HG03103 (cell line): ENCODE measurements at regions not wholly inside any gene's neighbourhood (a gene's known extent, or its start where the extent isn't known, plus 50 kb on each side); places are given as distances from the start of the nearest gene placed in this dataset.

Source experiments
- ATAC-seq: cut with Tn5 transposase; IDR thresholded peaks from one replicate; pipeline ENCODE4 v1.9.1; 2021; ENCODE audit warnings: low read depth; ENCODE audit not compliant: unreplicated experiment

DNA sequence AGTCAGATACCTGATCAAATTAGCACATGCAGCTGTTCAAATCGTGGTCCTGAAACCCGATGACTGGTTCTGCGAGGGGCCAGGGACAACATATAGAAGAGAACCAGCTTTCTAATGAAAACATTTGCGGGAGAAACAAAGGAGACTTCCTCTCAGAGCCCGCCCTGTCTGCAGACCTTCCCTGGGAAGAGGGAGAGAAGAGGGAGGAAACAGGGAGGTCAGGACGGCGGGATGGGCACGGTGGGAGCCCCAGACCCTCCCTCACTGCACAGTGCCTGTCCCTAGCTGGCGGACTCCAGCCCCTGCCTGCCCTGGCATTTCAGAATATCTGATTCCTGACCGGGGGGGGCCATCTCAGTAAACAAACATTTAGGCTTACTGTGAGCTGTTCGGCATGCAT, 317.3 kb downstream of the FOXL1 start:
- no peak for ATAC-seq

DNA sequence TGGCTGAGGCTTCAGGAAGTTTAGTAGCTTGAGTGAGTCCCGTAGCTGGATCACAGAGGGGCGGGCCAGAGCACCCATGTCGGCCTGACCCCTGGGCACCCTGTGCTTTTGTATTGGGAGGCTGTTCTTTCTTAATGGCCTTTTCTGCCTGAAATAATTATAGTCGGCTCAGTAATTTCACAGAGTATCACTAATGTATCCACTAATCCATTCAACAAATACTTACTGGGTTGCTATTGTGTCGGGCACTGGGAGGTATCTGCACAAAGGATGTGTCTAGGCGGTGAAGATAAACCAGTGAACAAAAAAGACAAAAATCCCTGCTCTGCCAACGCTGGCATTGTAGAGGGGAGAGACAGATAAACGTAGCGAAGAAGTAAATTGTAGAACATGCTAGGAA, 318.6 kb downstream of the FOXL1 start:
- ATAC-seq: no peak

DNA sequence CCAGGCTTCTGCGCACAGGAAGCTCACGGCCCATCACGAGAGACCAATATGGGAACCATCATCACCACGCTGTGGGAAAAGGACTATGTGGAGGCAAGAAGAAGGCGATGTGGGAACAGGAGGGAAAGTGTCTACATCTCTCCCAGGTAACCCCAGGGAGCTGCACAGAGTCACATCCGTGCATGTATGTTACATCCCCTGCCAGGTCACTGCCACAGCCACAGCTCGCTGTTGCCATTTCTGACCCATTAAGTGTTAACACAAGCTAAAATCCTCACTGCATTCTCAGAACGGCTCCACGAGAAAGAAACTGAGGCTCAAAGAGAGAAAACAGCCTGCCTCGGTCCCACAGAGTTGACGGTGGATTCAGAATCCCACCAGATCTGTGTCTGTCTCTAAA, 319.1 kb downstream of the FOXL1 start:
- no peak for ATAC-seq

DNA sequence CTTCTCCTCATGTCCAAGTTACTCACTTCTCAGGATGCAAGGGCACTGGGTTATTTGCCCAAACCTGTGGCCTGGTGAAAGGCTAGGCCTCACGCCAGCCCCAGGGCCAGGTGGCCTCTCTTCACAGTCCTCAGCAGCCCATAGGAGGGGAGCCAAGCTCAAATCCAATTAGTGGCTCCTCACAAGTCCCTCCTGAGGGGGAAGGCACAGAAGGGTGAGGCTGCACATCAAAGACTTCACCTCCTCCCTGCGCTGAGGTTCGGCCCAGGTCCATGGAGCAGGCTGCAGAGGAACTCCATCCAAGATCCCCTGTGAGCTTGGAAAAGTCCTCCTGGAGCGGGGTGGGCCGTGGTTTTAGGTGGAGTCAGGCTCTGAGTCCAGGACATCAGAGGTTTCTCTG, 320.0 kb downstream of the FOXL1 start:
- no peak for ATAC-seq

DNA sequence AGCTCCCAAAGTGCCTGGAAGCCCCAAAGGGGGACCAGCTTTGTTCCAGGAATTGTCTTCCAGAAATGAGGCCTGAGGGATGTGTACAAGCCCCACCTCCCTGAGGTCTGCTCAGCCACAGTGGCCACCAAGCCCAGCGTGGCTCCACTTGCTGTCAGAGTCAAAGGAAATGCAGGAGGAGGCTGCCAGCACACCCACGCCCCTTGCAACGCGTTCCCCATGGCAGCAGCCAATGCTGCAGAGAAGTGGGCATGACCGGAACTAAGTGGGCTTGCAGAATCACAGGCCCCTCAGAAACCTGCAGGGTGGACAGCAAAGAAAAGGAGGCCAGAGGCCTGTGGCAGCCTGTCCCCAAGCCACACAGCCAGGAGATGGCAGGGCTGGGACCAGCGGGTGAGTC, 320.8 kb downstream of the FOXL1 start:
- ATAC-seq: no peak

DNA sequence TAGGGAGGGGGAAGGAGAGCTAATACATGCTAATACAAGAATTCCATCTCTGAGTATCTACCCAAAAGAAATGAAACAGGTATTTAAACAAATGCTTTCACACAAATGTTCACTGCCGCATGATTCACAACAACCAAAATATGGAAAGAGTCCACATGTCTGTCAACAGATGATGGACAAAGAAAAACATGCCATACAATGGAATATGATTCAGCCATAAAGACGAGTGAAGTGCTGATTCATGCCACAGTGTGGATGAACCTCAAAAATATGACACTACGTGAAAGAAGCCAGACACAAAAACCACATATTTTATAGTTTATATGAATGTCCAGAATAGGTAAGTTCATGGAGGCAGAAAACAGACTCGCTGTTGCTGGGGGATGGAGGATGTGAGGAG, 321.4 kb downstream of the FOXL1 start:
- no peak for ATAC-seq

DNA sequence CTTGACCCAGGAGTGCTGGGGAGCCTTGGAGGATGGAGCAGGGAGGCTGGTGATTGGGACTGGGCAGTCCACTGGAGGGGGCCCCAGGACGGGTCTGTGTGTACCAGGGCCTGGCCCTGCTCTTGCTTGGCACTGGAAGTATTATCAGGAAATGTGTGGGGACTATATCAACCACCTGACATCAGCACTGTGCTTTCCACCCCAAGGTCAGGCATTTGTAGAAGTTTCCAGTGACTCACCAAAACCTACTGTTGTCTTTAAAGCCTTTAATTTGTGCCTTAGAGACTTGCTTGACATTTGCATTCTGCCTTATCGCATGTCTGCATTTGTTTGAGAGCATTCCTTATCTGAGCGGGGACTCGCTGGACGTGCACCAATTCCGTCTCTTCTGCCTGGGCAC, 323.1 kb downstream of the FOXL1 start:
- no peak for ATAC-seq

DNA sequence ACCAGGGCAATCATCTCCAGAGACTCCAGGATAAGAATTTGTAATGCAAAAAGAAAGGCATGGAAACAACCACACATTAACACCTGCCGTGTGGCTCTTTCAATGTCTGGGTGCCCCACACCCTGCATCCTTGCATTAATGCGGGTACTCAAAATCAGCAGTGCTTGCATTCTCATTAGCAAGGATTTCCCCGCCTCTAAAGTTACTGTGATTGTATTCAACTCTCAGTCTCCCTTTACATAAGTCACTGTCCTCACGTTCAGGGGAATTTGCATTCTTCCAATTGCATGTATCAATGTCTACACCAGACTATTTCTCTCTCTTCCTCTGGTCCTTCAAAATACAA, 324.3 kb downstream of the FOXL1 start:
- no peak for ATAC-seq

DNA sequence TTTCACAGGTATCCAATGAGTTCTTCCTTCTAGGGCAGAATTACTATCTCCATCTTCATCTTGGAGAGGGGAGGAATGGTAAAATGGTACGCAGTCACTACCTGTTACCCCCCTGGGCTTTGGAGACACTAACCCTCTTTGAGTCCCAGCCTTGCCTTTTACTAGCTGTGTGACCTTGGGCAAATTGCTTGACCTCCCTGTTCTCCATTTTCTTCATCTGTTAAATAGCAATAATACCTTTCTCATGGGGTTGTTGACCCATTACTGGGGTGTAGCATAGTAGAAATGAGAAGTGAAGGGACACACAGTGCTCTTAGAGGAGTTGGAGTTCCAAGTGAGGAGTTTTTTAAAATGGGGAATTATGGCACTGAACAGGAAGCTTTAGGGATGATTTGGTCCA, 324.7 kb downstream of the FOXL1 start:
- ATAC-seq: no peak

DNA sequence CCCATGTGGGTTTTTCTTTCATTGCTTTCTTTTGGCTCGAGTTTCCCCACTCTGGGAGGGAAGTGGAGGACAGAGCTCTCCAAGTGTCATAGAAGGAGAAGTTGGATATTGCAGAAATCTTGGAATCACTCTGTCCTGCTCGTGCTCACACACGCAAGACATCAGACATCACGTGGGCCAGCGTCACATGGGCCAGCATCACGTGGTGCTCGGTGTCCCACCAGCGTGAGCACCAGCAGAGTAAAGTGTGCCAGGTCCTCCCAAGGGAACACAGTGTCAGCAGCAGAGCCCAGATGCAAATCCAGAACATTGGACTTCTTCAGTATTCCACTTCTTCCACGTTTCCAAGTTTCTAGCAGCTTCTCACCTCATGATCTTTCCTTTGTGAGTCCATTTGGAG, 327.0 kb downstream of the FOXL1 start:
- no peak for ATAC-seq

DNA sequence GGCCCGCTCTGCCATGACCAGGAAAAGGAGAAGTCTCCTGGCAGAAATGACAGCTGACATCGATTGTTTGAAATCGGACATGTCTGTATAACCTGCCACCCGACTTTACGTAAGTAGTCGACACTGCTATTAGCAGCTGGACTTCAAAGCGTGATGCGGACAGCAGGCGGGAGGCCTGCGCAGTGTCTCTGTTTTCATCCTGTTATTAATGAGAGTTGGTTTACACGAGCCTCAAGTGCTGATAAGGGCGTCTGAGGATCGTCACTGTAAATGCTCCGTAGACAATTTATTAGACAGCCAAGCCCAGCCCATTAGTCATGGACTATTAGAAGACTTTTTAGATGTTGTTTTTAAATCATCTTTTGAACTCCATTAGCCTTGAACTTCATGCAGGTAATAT, 328.3 kb downstream of the FOXL1 start:
- ATAC-seq: no peak

DNA sequence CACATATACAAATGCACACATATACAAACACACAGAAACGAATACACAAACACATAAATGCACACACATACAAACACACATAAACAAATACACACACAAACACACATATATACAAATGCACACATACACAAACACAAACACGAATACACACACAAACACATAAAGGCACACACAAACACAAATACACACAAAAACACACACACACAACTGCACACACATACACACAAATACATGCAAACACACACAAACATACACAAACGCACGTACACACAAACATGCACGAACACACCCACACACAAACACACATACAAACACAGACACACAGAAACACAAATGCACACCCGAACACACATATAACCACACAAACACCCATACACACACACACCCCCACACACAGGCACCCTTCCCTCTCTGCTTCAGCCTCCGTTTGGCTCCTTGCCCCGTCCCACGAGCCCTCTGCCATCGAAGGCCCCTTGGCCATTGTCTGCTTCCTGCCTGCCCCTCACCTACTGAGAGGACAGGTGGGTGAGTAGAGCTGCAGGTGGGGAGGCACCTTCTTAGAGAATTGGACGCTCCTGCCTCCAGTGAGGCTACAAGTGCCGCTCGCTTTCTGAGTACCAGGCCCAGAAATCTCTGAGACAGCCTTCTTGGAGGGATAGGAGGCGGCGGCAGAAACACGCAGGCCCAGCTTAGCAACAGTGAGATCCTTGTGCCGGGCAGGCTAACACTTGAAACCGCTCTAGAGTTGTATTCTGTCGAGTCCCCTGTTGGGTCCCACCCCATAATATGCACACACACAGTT, 331.2 kb downstream of the FOXL1 start:
- ATAC-seq: no peak

DNA sequence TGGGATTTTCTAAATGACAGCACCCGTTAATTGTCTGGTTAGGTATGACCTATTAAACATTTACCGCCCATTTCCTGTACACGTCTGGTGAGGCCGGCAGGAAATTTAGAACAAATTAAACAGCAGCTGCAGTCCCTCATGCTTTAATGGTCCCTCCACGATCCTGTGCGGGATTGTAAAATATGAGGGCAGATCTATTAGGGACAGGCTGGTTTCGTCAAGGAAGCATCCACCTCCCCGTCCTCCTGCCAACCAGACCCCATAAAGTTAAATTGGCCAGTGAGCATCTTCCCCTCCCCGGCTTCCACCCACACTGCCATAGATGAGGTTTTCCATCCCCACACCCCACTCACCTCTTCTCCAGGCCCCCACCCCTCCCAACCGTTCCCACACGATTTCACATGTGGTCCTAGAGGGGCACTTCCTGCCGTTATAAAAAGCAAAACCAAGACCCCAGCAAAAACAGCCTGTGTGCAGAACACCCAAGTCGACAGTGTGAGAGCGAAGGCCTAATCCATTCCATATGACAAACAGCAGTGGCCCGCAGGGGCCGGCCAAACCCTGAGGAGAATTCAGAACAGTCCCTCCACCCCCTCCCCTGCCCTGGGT, 331.9 kb downstream of the FOXL1 start:
- ATAC-seq: no peak

DNA sequence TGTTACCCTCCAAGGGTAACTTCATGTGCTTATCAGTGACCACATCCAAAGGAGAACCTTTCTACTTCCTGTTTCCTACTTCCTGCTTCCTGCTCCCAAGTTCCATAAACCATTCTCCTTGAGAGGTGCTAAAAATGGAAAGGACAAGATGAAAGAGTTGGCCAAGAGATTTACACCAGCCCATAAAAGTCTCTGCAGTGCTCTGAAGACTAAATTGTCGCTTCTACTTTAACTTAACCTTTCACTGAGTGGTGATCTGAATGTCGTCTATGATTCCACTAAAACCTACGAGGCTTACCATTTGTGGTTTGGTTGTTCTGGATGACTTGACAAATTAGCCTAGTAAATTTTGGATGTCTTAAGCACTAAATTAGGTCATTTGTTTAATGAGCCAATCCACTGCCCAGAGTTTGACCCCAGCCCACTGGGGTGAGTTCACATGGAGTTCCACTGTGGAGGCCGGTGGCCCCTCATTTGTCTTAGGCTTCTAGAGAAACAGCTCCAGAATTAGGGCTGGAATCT, 333.1 kb downstream of the FOXL1 start:
- no peak for ATAC-seq

DNA sequence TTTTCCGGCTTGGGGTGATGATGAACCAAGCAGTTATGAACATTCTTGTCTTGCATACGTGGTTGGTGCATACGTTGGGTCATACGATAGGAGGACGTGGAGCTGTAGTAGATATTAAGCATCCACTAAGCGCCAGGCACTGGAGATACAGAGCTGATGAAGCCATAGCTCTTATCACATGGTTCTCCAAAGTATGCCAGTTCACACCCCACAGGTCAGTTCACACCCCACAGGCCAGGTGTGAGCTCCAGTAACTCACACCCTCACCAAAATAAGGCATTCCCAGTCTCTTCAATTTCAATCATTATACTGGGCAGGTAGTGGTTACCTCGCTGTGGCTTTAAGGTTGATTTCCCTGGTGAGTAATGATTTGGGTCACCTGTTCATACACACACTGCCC, 335.5 kb downstream of the FOXL1 start:
- no peak for ATAC-seq

DNA sequence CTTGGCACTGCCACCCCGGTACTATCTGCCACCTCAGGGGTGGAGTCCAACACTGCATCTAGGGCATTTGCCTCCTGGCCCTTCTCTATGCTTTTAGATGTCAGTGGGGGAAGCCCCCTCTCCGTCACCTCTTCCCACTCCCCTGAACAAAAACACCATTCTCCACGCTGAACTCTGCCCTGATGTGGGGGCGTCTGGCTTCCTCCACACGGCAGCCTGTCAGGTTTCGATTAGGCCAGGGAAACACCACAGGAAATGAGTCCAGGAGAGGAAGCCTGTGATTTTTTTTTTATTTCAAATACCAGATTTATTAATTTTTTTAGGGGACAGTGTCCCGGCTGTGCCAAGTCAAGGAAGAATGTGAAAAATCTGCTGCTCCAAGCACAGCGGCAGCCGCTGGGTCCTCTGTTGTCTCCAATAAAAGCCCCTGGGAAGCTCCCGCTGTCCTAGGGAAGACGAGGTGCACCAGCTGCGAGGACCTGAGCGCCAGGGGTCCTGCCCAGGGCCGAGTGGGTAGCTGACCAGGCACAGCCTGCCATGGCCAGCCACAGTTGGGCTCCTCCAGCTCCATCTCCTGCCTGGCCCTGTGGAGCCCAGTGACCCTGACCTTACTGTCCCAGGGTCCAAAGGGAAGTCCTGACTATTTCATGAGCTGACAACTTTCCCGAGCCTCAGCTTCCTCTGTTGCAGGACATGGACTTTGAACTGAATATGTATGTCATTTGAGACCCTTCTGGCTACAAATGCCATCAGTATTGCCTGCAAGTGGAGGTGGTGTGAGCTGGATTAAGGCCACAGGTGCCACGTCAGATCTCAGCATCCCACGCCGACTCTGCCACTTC, 336.7 kb downstream of the FOXL1 start:
- no peak for ATAC-seq

DNA sequence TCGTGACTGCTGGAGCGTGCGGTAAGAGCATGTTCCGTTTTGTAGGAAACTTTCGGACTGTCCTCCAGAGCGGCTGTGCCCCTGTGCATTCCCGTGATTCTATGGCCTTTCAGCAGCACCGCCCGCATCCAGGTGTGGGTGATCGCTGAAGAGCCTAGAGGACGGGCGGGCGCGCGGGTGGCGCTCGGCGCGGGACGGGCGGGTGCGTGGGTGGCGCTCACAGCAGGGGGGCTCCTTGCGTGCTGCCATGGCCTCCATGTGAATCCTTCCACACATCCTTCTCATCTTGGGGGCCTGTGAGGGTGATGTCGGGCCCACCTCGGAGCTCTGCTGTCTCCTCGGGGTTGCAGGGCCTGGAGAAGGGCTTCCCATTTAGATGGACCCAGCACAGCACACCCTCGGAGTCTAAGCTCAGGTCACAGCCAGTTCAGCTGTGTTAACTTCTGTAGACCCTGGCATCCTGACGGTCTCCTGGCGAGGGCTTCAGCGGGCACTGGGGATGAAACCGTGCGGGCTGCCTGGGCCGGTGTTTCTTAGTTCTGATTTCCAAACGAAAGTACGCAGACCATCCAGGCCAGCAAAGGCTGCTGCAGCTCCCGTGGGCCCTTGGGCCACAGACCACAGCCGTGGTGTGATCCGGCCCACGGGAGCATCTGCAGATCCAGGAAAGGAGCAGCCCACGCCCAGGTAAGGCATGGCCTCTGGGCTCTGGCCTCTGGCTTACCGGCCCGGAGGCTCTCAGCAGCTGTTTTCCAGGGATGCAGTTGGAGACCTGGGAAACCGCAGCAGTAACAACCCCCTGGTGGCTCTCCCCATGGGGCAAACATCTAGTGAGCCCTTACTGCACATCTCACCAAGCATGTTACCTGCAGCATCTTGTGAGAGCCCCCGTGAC, 339.4 kb downstream of the FOXL1 start:
- ATAC-seq: no peak

DNA sequence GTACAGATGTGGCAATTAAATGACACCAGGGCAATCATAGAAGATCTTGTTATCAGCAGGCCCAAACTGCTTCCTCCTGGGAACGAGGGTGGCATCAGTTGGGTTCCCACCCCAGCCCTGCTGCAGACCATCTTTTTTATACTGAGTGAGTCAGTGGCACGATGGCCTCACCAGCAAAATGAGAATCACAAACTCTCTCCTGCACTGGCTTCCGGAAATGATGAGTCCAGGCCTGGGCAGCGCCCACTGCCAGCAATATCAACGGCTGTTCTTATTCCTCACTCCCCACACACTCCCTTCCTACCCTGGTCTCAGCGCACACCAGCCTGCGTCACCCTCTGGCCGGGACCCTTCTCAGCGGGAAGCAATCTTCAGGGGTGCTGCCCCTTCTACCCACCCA, 340.3 kb downstream of the FOXL1 start:
- ATAC-seq: no peak

DNA sequence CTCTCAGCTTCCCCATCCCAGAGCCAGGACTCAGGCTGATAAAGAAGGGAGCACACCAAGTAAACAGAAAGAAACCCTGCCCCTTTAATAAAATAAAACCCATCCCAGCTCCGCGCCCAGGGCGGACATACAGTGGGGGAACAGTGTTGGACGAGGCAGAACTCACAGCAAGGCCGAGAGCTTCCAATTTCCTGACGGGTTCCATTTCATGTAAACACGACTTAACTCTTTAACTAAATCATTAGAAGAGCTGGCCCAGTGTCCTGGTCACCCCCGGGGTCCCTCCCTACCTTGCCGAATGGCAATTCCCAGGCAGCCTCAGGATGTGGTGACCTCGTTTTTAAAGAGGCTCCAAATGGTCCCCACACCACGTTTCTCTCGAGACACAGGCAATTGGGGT, 340.7 kb downstream of the FOXL1 start:
- no peak for ATAC-seq

DNA sequence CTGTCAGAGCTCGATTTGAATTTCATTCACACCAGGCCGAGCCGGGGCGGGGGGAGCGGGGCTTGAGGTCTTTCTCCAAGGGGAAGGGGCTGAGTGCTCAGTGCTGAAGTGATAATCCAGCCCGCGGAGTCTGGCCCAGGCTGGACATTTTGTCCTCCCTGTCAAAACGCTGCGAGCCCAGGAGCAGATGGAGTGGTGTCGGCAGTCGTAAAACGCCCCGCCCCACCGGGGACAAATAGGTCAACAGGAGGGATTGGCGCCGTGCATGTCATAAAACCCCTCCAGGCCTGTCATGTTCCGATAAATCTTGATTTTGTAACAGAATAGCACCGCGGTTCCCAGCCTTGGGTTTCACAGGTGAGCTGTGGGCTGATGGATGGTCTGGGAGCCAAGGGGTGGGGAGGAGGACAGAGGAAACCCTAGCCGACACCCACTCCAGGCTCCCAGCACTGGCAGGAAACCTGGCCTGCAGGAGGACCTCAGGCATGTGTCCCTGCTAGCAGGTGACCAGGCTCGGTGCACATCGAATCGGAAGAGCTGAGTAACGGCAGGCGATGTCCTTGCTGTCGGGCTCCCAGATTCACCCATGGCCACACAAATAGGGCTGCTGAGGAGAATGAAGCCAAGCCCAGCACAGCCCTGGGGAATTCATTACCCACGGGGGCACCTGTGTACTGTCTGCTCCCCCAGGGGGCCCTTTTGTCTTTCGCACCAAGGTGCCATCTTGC, 341.4 kb downstream of the FOXL1 start:
- ATAC-seq: no peak
